AG09309 (cell line): ENCODE measurements at regions not wholly inside any gene's neighbourhood (a gene's known extent, or its start where the extent isn't known, plus 50 kb on each side); places are given as distances from the start of the nearest gene placed in this dataset.
"Not testable (repeated sequence)": the region's sequence is repeated elsewhere in the genome, so short reads cannot be mapped to it uniquely, and the experiment has no call there.

Experiments used
- DNase-seq: peaks from one replicate; pipeline ENCODE4 v3.0.0-alpha.2; 2010; ENCODE audit warnings: low read depth
- H3K4me3 ChIP-seq: 2 replicates; pipeline ENCODE4 v1.5.1; 2011; ENCODE audit warnings: mild to moderate bottlenecking, low read depth, low read length, moderate library complexity; ENCODE audit not compliant: control insufficient read depth
- CTCF ChIP-seq: IDR thresholded peaks from 2 replicates; pipeline ENCODE4 v1.5.1; 2011; ENCODE audit warnings: mild to moderate bottlenecking, low read depth, low read length, inconsistent platforms; ENCODE audit not compliant: insufficient read depth, control insufficient read depth; ENCODE audit errors: missing control alignments

- TF ChIP-seq CTCF = no peak
- H3K4me3 ChIP-seq = no peak overlapping the region
- no peak for DNase-seq
Observed at GRCh38 chr1:47491341-47491753, 53.5 kb downstream of the FOXD2 start.

- no peak overlapping the region for H3K4me3 ChIP-seq
- DNase-seq = no peak
- no peak for TF ChIP-seq CTCF
Observed at GRCh38 chr1:47495176-47495713, 57.4 kb downstream of the FOXD2 start.

- DNase-seq = no peak
- no peak for TF ChIP-seq CTCF
- H3K4me3 ChIP-seq = no peak overlapping the region
Observed at GRCh38 chr1:47498551-47498950, 60.7 kb downstream of the FOXD2 start.

GRCh38 chr1:47501069-47501468 lies 63.2 kb downstream of the FOXD2 start:
- no peak overlapping the region for H3K4me3 ChIP-seq
- no peak for TF ChIP-seq CTCF
- DNase-seq = no peak

GRCh38 chr1:47502746-47503370 lies 65.0 kb downstream of the FOXD2 start:
- no peak overlapping the region for H3K4me3 ChIP-seq
- no peak for TF ChIP-seq CTCF
- DNase-seq = no peak

GRCh38 chr1:47504840-47505239 lies 67.0 kb downstream of the FOXD2 start:
- not testable (repeated sequence) for DNase-seq

GRCh38 chr1:47505267-47505666 lies 67.4 kb downstream of the FOXD2 start:
- no peak for TF ChIP-seq CTCF
- no peak overlapping the region for H3K4me3 ChIP-seq
- no peak for DNase-seq

More at GRCh38 chr1:47504840-47505239, 67.0 kb downstream of the FOXD2 start:
- not testable (repeated sequence) for H3K4me3 ChIP-seq
